NB4 (cell line): ENCODE measurements at regions not wholly inside any gene's neighbourhood (a gene's known extent, or its start where the extent isn't known, plus 50 kb on each side); places are given as distances from the start of the nearest gene placed in this dataset.

Experiments used
- DNase-seq: peaks from one replicate; pipeline ENCODE4 v3.0.0; 2010; ENCODE audit warnings: low read depth
- H3K4me3 ChIP-seq: one replicate; pipeline ENCODE4 v1.5.1; 2011; ENCODE audit warnings: mild to moderate bottlenecking, low read depth, low read length, moderate library complexity
- CTCF ChIP-seq: IDR thresholded peaks from one replicate; pipeline ENCODE4 v1.5.1; 2012; ENCODE audit warnings: low read depth, low read length
- MAX ChIP-seq: IDR thresholded peaks from 2 replicates; pipeline ENCODE4 v1.6.1; 2011; ENCODE audit warnings: low read depth, low read length
- MYC ChIP-seq: IDR thresholded peaks from 2 replicates; pipeline ENCODE4 v1.6.1; 2011; ENCODE audit warnings: low read depth, low read length
- POLR2A ChIP-seq: IDR thresholded peaks from 2 replicates; pipeline ENCODE4 v1.6.1; 2011; ENCODE audit warnings: mild to moderate bottlenecking; ENCODE audit not compliant: insufficient read length; ENCODE audit errors: extremely low read depth

- DNase-seq = no peak
- H3K4me3 ChIP-seq = no peak overlapping the region
- TF ChIP-seq MAX = no peak
Observed at GRCh38 chr7:125605241-125605640, 675.6 kb upstream of the POT1 start.

GRCh38 chr7:125602441-125602840 is 672.8 kb upstream of the POT1 start:
- H3K4me3 ChIP-seq = no peak overlapping the region
- DNase-seq = no peak
- no peak for TF ChIP-seq CTCF
- no peak for TF ChIP-seq MYC
- no peak for TF ChIP-seq POLR2A
- TF ChIP-seq MAX = no peak

- no peak overlapping the region for H3K4me3 ChIP-seq
- TF ChIP-seq MAX (no peak), POLR2A (no peak), CTCF (no peak), MYC (no peak)
- DNase-seq = no peak
Observed at GRCh38 chr7:125599387-125599786, 669.8 kb upstream of the POT1 start.

- TF ChIP-seq MAX (no peak), MYC (no peak), CTCF (no peak), POLR2A (no peak)
- DNase-seq = no peak
- no peak overlapping the region for H3K4me3 ChIP-seq
Observed at GRCh38 chr7:125592331-125592730, 662.7 kb upstream of the POT1 start.

- H3K4me3 ChIP-seq = no peak overlapping the region
- TF ChIP-seq POLR2A (no peak), MYC (no peak), MAX (no peak), CTCF (no peak)
- no peak for DNase-seq
Observed at GRCh38 chr7:125573126-125573525, 643.5 kb upstream of the POT1 start.

GRCh38 chr7:125572414-125572813 is 642.8 kb upstream of the POT1 start:
- H3K4me3 ChIP-seq = no peak overlapping the region
- DNase-seq = no peak
- TF ChIP-seq MYC (no peak), CTCF (no peak), MAX (no peak), POLR2A (no peak)
